ENCODE measurements at regions not wholly inside any gene's neighbourhood (a gene's known extent, or its start where the extent isn't known, plus 50 kb on each side); places are given as distances from the start of the nearest gene placed in this dataset.

DNA sequence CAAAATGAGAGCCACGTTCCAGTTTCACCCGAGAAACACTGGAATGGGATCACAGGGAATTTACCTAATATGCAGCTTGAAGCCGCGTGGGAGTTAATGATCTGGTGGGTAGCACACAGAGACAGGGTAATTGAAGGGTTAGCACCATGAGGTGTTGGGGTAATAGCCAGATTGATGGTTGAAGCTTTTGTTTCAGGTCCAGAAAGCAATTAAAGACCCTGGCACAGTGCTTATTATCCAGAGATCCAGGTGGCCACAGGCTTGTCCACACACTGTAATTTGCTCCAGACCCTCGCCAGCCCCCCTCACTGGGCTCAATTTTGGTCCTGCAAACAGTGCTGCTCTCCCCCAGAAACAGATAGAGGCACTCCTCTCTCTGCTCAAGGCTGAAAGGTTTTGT, 282.5 kb upstream of the ISX start:
- no TSS peak for BruUV-seq (replicated peaks)
- Histone ChIP-seq H3K4me3 (replicated peaks in 1 of 3; ENCODE audit: insufficient read depth in 1 of 3, low read depth in 2 of 3, low read length in 3 of 3) (no peak overlapping the region), H3K36me3 (replicated peaks in 1 of 2; ENCODE audit: control insufficient read depth in 1 of 2, insufficient read depth in 2 of 2, low read length in 2 of 2) (no peaks in the 10 kb centered on the region), H3K9me3 (ENCODE audit: low read length) (0 out of 2 replicates have a peak, but pooled peaks cover 2% of the 10 kb centered on the region), H3K4me1 (ENCODE audit: insufficient read depth, low read length) (no peaks in the 10 kb centered on the region), H3K79me2 (ENCODE audit: insufficient read depth, low read length) (no peaks in the 10 kb centered on the region), H4K20me1 (ENCODE audit: insufficient read depth, low read length) (no peaks in the 10 kb centered on the region), H2AFZ (ENCODE audit: low read length) (no peak overlapping the region), H3K27ac (ENCODE audit: extremely low read length, insufficient read depth, low read length) (no peak overlapping the region), H3K4me2 (ENCODE audit: low read depth, low read length) (no peak overlapping the region), H3K27me3 (ENCODE audit: control insufficient read depth in 1 of 2, insufficient read depth in 2 of 2, low read length in 2 of 2) (no peaks in the 10 kb centered on the region), H3K9ac (ENCODE audit: insufficient read depth, low read depth, low read length) (no peak overlapping the region)
- TF ChIP-seq SAFB2 (CRISPR knock-in tag; IDR thresholded peaks at IDR 0.05; ENCODE audit: borderline replicate concordance, low read depth) (no peak), TOE1 (CRISPR knock-in tag; IDR thresholded peaks at IDR 0.05) (no peak), SRY (CRISPR knock-in tag; IDR thresholded peaks at IDR 0.05) (no peak), RARG (CRISPR knock-in tag; IDR thresholded peaks at IDR 0.05; ENCODE audit: low read depth) (no peak), ZNF556 (CRISPR knock-in tag; IDR thresholded peaks at IDR 0.05; ENCODE audit: borderline replicate concordance) (no peak)
- TF ChIP-seq, protein P1, sequence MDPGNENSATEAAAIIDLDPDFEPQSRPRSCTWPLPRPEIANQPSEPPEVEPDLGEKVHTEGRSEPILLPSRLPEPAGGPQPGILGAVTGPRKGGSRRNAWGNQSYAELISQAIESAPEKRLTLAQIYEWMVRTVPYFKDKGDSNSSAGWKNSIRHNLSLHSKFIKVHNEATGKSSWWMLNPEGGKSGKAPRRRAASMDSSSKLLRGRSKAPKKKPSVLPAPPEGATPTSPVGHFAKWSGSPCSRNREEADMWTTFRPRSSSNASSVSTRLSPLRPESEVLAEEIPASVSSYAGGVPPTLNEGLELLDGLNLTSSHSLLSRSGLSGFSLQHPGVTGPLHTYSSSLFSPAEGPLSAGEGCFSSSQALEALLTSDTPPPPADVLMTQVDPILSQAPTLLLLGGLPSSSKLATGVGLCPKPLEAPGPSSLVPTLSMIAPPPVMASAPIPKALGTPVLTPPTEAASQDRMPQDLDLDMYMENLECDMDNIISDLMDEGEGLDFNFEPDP (CRISPR knock-in tag; conservative IDR thresholded peaks at IDR 0.05) = no peak
- TF ChIP-seq, protein P2, sequence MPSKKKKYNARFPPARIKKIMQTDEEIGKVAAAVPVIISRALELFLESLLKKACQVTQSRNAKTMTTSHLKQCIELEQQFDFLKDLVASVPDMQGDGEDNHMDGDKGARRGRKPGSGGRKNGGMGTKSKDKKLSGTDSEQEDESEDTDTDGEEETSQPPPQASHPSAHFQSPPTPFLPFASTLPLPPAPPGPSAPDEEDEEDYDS (CRISPR knock-in tag; IDR thresholded peaks at IDR 0.05) = no peak
- TF ChIP-seq, protein P3, sequence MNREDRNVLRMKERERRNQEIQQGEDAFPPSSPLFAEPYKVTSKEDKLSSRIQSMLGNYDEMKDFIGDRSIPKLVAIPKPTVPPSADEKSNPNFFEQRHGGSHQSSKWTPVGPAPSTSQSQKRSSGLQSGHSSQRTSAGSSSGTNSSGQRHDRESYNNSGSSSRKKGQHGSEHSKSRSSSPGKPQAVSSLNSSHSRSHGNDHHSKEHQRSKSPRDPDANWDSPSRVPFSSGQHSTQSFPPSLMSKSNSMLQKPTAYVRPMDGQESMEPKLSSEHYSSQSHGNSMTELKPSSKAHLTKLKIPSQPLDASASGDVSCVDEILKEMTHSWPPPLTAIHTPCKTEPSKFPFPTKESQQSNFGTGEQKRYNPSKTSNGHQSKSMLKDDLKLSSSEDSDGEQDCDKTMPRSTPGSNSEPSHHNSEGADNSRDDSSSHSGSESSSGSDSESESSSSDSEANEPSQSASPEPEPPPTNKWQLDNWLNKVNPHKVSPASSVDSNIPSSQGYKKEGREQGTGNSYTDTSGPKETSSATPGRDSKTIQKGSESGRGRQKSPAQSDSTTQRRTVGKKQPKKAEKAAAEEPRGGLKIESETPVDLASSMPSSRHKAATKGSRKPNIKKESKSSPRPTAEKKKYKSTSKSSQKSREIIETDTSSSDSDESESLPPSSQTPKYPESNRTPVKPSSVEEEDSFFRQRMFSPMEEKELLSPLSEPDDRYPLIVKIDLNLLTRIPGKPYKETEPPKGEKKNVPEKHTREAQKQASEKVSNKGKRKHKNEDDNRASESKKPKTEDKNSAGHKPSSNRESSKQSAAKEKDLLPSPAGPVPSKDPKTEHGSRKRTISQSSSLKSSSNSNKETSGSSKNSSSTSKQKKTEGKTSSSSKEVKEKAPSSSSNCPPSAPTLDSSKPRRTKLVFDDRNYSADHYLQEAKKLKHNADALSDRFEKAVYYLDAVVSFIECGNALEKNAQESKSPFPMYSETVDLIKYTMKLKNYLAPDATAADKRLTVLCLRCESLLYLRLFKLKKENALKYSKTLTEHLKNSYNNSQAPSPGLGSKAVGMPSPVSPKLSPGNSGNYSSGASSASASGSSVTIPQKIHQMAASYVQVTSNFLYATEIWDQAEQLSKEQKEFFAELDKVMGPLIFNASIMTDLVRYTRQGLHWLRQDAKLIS (CRISPR knock-in tag; IDR thresholded peaks at IDR 0.05) = no peak
- intact Hi-C loops (cut with micrococcal nuclease; ENCODE audit: unreplicated experiment) = no loop called here
- FAIRE-seq = no peak
- 20% methylated on average over 3 of the region's 5 CpGs for WGBS (ENCODE audit: low lambda C conversion rate)
- POLR2A ChIA-PET = no interaction called here
- CTCF ChIA-PET (ENCODE audit: low intra/inter-chr PET ratio, low total read pairs) = no interaction called here
- in situ Hi-C loops (cut with HindIII; ENCODE audit: extremely low pct_ligation_motif_present, low pct_unique_long_range_greater_than_20kb) = no loop called here
- ATAC-seq = no peak
- DNase-seq (ENCODE audit: low spot score) = no peak

All from HepG2 (cell line).